Neural cell (in vitro differentiated cells): ENCODE measurements at regions not wholly inside any gene's neighbourhood (a gene's known extent, or its start where the extent isn't known, plus 50 kb on each side); places are given as distances from the start of the nearest gene placed in this dataset.

Source experiments
- H2AFZ ChIP-seq: fragments of 200-600, 300-800 bp; sonication (generic), shearing (Covaris generic); 2 replicates; pipeline ENCODE4 v1.6.0; 2014; ENCODE audit warnings: low read depth, mild to moderate bottlenecking, antibody characterized with exemption, low read length, moderate library complexity
- H3F3A ChIP-seq: fragments of 200-600 bp; shearing (Covaris generic); 2 replicates; pipeline ENCODE4 v1.6.1; 2016; ENCODE audit warnings: mild to moderate bottlenecking, moderate library complexity, mixed read lengths, antibody characterized with exemption, low read length; ENCODE audit not compliant: insufficient read depth, poor library complexity, severe bottlenecking
- H3K27ac ChIP-seq: fragments of 200-600, 300-800 bp; sonication (generic), shearing (Covaris generic); 2 replicates; pipeline ENCODE4 v1.5.1; 2014; ENCODE audit warnings: mild to moderate bottlenecking, low read length, moderate library complexity
- H3K27me3 ChIP-seq: fragments of 300-800, 200-600 bp; sonication (generic), shearing (Covaris generic); 2 replicates; pipeline ENCODE4 v1.6.0; 2014; ENCODE audit warnings: mild to moderate bottlenecking, low read depth, low read length, moderate library complexity; ENCODE audit not compliant: insufficient read depth
- H3K36me3 ChIP-seq: fragments of 300-800, 200-600 bp; sonication (generic), shearing (Covaris generic); 2 replicates; pipeline ENCODE4 v1.5.1; 2014; ENCODE audit warnings: mild to moderate bottlenecking, antibody characterized with exemption, low read length, moderate library complexity; ENCODE audit not compliant: insufficient read depth
- H3K4me2 ChIP-seq: fragments of 300-800, 200-600 bp; sonication (generic), shearing (Covaris generic); 2 replicates; pipeline ENCODE4 v1.6.0; 2014; ENCODE audit warnings: mild to moderate bottlenecking, low read length
- H3K4me3 ChIP-seq: fragments of 300-800, 200-600 bp; sonication (generic), shearing (Covaris generic); 2 replicates; pipeline ENCODE4 v1.5.1; 2014; ENCODE audit warnings: mild to moderate bottlenecking, low read length, moderate library complexity
- H3K79me2 ChIP-seq: fragments of 200-600 bp; shearing (Covaris generic); replicated peaks from 2 replicates; pipeline ENCODE4 v1.6.0; 2014; ENCODE audit warnings: mild to moderate bottlenecking, low read length, moderate library complexity; ENCODE audit not compliant: insufficient read depth
- H3K9ac ChIP-seq: fragments of 300-800, 200-600 bp; sonication (generic), shearing (Covaris generic); 2 replicates; pipeline ENCODE4 v1.6.1; 2016; ENCODE audit warnings: mild to moderate bottlenecking, low read length, mixed read lengths
- H3K9me2 ChIP-seq: fragments of 200-600 bp; shearing (Covaris generic); 2 replicates; pipeline ENCODE4 v1.6.1; 2016; ENCODE audit warnings: mild to moderate bottlenecking, low read length, mixed read lengths; ENCODE audit not compliant: insufficient read depth
- H3K9me3 ChIP-seq: fragments of 200-600, 300-800 bp; sonication (generic), shearing (Covaris generic); 2 replicates; pipeline ENCODE4 v1.6.1; 2016; ENCODE audit warnings: mild to moderate bottlenecking, mixed run types, low read length, moderate library complexity, mixed read lengths
- H4K20me1 ChIP-seq: fragments of 200-600 bp; shearing (Covaris generic); 2 replicates; pipeline ENCODE4 v1.6.1; 2016; ENCODE audit warnings: mild to moderate bottlenecking, mixed run types; ENCODE audit not compliant: insufficient read depth
- EP300 ChIP-seq: fragments of 450-650 bp; conservative IDR thresholded peaks from 2 replicates; pipeline ENCODE4 v1.6.1; 2014; ENCODE audit warnings: antibody characterized with exemption, mild to moderate bottlenecking, moderate library complexity; ENCODE audit not compliant: poor library complexity, severe bottlenecking
- EZH2 ChIP-seq: fragments of 200-600, 300-800 bp; shearing (Covaris generic), sonication (generic); IDR thresholded peaks from 2 replicates; pipeline ENCODE4 v1.6.1; 2014; ENCODE audit warnings: antibody characterized with exemption, low read length, borderline replicate concordance, mild to moderate bottlenecking; ENCODE audit not compliant: insufficient read depth, poor library complexity, severe bottlenecking
- MXI1 ChIP-seq: fragments of 450-650 bp; conservative IDR thresholded peaks from 2 replicates; pipeline ENCODE4 v1.6.1; 2014; ENCODE audit warnings: antibody characterized with exemption, mild to moderate bottlenecking; ENCODE audit not compliant: poor library complexity, severe bottlenecking
- POLR2AphosphoS5 ChIP-seq: IDR thresholded peaks from 2 replicates; pipeline ENCODE4 v1.6.1; 2012
- RAD21 ChIP-seq: fragments of 450-650 bp; conservative IDR thresholded peaks from 2 replicates; pipeline ENCODE4 v1.6.1; 2014; ENCODE audit warnings: antibody characterized with exemption, mild to moderate bottlenecking, moderate library complexity
- SMC3 ChIP-seq: fragments of 450-650 bp; conservative IDR thresholded peaks from 2 replicates; pipeline ENCODE4 v1.6.1; 2014; ENCODE audit warnings: antibody characterized with exemption, mild to moderate bottlenecking, moderate library complexity; ENCODE audit not compliant: poor library complexity
- TAF1 ChIP-seq: IDR thresholded peaks from 2 replicates; pipeline ENCODE4 v1.6.1; 2012; ENCODE audit warnings: low read depth
- TF ChIP-seq, protein P1 (sequence below): fragments of 450-650 bp; IDR thresholded peaks from 2 replicates; pipeline ENCODE4 v1.5.1; 2014; ENCODE audit warnings: antibody characterized with exemption, mild to moderate bottlenecking, moderate library complexity; ENCODE audit not compliant: poor library complexity, severe bottlenecking
- TF ChIP-seq, protein P2 (sequence below): IDR thresholded peaks from 2 replicates; pipeline ENCODE4 v1.6.1; 2012; ENCODE audit warnings: borderline replicate concordance

DNA sequence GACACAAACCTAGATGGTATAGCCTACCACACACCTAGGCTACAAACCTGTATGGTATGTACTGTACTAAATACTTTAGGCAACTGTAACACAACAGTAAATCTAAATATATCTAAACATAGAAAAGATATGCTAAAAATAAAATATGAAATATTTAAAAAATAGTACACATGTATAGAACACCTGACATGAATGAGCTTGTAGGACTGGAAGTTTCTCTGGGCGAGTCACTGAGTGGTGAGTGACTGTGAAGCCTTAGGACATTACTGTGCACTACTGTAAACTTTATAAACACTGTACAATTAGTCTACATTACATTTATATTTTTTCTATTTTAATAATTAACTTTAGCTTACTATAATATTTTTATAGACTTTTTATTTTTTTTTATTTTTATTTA is 1301.3 kb downstream of the FAM181B start:
- no peaks in the 10 kb centered on the region for H3K9me2 ChIP-seq
- no peaks in the 10 kb centered on the region for H4K20me1 ChIP-seq
- H3K9me3 ChIP-seq, result no peaks in the 10 kb centered on the region
- H3K36me3 ChIP-seq, result no peaks in the 10 kb centered on the region
- TF ChIP-seq EZH2, result no peak
- TF ChIP-seq EP300, result no peak
- TF ChIP-seq, protein P1, sequence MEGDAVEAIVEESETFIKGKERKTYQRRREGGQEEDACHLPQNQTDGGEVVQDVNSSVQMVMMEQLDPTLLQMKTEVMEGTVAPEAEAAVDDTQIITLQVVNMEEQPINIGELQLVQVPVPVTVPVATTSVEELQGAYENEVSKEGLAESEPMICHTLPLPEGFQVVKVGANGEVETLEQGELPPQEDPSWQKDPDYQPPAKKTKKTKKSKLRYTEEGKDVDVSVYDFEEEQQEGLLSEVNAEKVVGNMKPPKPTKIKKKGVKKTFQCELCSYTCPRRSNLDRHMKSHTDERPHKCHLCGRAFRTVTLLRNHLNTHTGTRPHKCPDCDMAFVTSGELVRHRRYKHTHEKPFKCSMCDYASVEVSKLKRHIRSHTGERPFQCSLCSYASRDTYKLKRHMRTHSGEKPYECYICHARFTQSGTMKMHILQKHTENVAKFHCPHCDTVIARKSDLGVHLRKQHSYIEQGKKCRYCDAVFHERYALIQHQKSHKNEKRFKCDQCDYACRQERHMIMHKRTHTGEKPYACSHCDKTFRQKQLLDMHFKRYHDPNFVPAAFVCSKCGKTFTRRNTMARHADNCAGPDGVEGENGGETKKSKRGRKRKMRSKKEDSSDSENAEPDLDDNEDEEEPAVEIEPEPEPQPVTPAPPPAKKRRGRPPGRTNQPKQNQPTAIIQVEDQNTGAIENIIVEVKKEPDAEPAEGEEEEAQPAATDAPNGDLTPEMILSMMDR, result no peak
- TF ChIP-seq SMC3, result no peak
- no peak for TF ChIP-seq MXI1
- TF ChIP-seq, protein P2, sequence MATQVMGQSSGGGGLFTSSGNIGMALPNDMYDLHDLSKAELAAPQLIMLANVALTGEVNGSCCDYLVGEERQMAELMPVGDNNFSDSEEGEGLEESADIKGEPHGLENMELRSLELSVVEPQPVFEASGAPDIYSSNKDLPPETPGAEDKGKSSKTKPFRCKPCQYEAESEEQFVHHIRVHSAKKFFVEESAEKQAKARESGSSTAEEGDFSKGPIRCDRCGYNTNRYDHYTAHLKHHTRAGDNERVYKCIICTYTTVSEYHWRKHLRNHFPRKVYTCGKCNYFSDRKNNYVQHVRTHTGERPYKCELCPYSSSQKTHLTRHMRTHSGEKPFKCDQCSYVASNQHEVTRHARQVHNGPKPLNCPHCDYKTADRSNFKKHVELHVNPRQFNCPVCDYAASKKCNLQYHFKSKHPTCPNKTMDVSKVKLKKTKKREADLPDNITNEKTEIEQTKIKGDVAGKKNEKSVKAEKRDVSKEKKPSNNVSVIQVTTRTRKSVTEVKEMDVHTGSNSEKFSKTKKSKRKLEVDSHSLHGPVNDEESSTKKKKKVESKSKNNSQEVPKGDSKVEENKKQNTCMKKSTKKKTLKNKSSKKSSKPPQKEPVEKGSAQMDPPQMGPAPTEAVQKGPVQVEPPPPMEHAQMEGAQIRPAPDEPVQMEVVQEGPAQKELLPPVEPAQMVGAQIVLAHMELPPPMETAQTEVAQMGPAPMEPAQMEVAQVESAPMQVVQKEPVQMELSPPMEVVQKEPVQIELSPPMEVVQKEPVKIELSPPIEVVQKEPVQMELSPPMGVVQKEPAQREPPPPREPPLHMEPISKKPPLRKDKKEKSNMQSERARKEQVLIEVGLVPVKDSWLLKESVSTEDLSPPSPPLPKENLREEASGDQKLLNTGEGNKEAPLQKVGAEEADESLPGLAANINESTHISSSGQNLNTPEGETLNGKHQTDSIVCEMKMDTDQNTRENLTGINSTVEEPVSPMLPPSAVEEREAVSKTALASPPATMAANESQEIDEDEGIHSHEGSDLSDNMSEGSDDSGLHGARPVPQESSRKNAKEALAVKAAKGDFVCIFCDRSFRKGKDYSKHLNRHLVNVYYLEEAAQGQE, result no peak
- no peak for TF ChIP-seq POLR2AphosphoS5
- no peak for TF ChIP-seq TAF1
- TF ChIP-seq RAD21, result no peak
- no peak overlapping the region for H3K27ac ChIP-seq
- H3F3A ChIP-seq, result no peaks in the 10 kb centered on the region
- H3K4me3 ChIP-seq, result no peak overlapping the region
- no peak overlapping the region for H3K9ac ChIP-seq
- H3K4me2 ChIP-seq, result no peak overlapping the region
- H3K79me2 ChIP-seq, result no peaks in the 10 kb centered on the region
- no peaks in the 10 kb centered on the region for H3K27me3 ChIP-seq
- H2AFZ ChIP-seq, result no peak overlapping the region

DNA sequence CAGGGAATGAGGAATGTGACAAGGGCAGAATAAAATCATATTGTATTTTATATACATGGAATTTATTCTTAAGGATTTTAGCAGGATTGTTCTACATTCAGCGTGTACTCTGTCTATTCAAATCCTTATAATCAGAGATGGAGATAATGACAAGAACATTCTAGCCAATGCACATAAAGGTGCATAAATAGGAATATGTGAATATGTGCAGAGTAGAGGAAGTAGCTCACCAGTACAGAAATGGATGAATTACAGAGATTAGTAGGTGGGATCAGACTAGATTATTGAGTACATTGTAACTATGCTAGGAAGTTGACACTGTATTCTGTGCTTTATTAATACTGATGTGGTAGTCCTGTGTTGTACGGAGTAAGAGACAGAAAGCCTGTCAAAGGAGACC is 1308.8 kb downstream of the FAM181B start:
- Histone ChIP-seq H3K27me3 (no peaks in the 10 kb centered on the region), H2AFZ (no peak overlapping the region), H3K9ac (no peak overlapping the region), H3K27ac (no peak overlapping the region), H3K36me3 (no peaks in the 10 kb centered on the region), H3K4me2 (no peak overlapping the region), H3K4me3 (no peak overlapping the region), H3F3A (no peaks in the 10 kb centered on the region), H3K9me2 (no peaks in the 10 kb centered on the region), H4K20me1 (no peaks in the 10 kb centered on the region), H3K9me3 (no peaks in the 10 kb centered on the region), H3K79me2 (no peaks in the 10 kb centered on the region)
- TF ChIP-seq EZH2 (no peak), EP300 (no peak), MXI1 (no peak), TAF1 (no peak), SMC3 (no peak), RAD21 (no peak), POLR2AphosphoS5 (no peak)
- TF ChIP-seq, protein P2, result no peak
- TF ChIP-seq, protein P1, result no peak
